T-helper 1 cell treated with Interleukin-12 subunit alpha and Interleukin-12 subunit beta and Interleukin-4 antibody, amounts not matched to agents 30 μg/mL and 1 μg/mL, for 36 hours (primary cell): ENCODE measurements at regions not wholly inside any gene's neighbourhood (a gene's known extent, or its start where the extent isn't known, plus 50 kb on each side); places are given as distances from the start of the nearest gene placed in this dataset.

Experiments used
- H3K27ac Mint-ChIP-seq: one replicate; pipeline ENCODE4 v1.8.0; 2021; ENCODE audit warnings: mild to moderate bottlenecking, mixed read lengths
- H3K27me3 Mint-ChIP-seq: one replicate; pipeline ENCODE4 v1.8.0; 2021; ENCODE audit warnings: low read depth, mixed read lengths
- H3K36me3 Mint-ChIP-seq: one replicate; pipeline ENCODE4 v1.8.0; 2021; ENCODE audit warnings: low read depth, mixed read lengths
- H3K4me1 Mint-ChIP-seq: one replicate; pipeline ENCODE4 v1.8.0; 2021; ENCODE audit warnings: low read depth, mixed read lengths
- H3K4me3 Mint-ChIP-seq: one replicate; pipeline ENCODE4 v1.8.0; 2021; ENCODE audit warnings: mild to moderate bottlenecking, moderate library complexity, mixed read lengths
- H3K9me3 Mint-ChIP-seq: one replicate; pipeline ENCODE4 v1.8.0; 2021; ENCODE audit warnings: mixed read lengths

DNA sequence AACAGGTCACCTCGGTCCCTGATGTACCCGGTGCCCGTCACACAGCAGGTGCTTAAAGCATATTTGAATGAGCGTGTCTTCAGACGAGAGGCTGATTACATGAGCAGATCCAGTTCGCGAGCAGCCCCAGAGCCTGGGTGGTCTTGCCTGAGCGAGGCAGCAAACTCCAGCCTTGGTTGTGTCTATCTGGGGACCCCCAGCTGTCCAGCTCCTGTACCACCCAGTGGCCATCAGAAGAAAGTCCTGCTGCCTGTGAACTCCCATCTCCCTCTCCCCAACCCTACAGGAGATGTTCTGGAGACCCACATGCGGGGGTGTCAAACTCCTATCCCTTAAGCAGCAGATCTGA is 174.2 kb downstream of the PHETA1 start:
- H3K4me1 Mint-ChIP-seq = no peaks in the 10 kb centered on the region
- no peaks in the 10 kb centered on the region for H3K36me3 Mint-ChIP-seq
- no peaks in the 10 kb centered on the region for H3K9me3 Mint-ChIP-seq
- no peak overlapping the region for H3K27ac Mint-ChIP-seq
- H3K4me3 Mint-ChIP-seq = no peak overlapping the region
- H3K27me3 Mint-ChIP-seq = peaks cover 6% of the 10 kb centered on the region

DNA sequence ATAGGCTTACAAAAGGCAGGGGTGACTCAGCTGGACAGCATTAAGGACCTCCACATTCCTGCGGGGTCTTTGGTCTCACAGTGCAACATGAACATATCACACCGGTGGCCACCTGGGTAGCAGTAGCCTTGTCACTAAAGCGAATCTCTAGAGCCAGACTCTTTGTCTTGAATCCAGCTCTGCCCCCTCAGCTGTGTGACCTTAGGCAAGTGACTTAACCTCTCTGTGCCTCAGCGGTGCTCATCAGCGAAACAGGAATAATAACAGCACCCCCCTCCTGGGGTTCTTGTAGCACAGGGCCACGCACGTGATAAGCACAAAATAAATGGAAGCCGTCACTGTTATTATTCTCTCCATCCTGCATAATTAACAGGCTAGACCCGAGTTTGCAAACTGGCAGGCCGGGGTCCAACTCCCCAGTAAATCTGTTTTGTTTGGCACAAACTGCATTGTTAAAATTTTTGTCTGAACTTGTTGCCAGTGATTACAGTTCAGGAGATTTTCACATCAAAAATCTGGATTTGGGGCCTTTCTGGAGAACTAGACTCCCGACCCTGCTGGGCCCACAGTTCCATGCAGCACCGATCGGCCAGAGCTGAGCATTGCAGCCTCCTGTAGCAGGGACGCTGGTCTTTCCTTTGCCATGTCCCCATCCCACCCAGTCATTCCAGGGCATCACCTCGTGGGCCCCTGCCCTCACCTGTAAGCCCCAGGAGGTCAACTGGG is 174.8 kb downstream of the PHETA1 start:
- Mint-ChIP-seq H3K27me3 (peaks cover 6% of the 10 kb centered on the region), H3K9me3 (no peaks in the 10 kb centered on the region), H3K27ac (no peak overlapping the region)

DNA sequence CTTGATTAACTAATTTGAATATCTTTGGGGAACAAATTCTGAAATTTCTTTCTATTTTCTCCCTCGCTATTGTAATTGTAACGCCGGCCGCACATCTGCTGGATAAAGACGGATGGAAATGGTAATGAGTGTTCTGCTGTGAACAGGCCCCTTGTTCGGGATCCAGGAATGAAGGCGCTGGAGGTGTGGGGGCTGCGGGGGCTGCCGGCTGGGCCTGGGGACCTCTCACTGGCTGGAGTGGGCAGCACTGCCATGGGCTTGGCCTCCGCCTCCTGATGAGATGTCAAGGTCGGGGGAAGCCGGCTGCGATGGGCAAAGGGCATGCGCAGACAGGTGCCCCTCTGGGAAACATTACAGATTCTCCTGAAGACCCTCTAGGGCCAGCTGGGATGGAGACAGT is 175.4 kb downstream of the PHETA1 start:
- H3K4me3 Mint-ChIP-seq = no peak overlapping the region
- H3K27me3 Mint-ChIP-seq = peaks cover 6% of the 10 kb centered on the region
- no peaks in the 10 kb centered on the region for H3K4me1 Mint-ChIP-seq
- no peaks in the 10 kb centered on the region for H3K36me3 Mint-ChIP-seq
- H3K27ac Mint-ChIP-seq = no peak overlapping the region
- no peaks in the 10 kb centered on the region for H3K9me3 Mint-ChIP-seq

More for the DNA sequence above, 174.8 kb downstream of the PHETA1 start:
- H3K4me3 Mint-ChIP-seq = no peak overlapping the region
- H3K4me1 Mint-ChIP-seq = no peaks in the 10 kb centered on the region
- no peaks in the 10 kb centered on the region for H3K36me3 Mint-ChIP-seq

DNA sequence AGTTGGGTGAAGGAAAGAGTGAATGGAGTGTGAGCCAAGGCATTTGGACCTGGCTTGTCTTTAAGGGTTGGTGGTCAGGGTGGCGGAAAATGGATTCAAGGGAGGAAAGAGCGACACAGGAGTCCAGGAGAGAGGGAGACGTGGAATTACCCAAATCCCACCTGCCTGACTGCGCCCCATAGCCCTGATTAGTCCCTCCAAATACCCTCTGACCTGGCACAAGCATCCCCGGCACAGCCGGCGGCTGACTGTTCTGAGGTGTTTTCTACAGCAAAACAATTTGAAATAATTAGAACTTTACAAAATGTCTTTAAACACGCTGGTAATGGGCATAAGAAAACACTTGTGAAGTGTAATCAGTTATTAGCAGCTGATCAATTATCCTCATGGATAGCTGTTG is 175.8 kb downstream of the PHETA1 start:
- H3K4me1 Mint-ChIP-seq = no peaks in the 10 kb centered on the region
- H3K36me3 Mint-ChIP-seq = no peaks in the 10 kb centered on the region
- no peak overlapping the region for H3K4me3 Mint-ChIP-seq
- peaks cover 6% of the 10 kb centered on the region for H3K27me3 Mint-ChIP-seq
- H3K9me3 Mint-ChIP-seq = no peaks in the 10 kb centered on the region
- no peak overlapping the region for H3K27ac Mint-ChIP-seq

DNA sequence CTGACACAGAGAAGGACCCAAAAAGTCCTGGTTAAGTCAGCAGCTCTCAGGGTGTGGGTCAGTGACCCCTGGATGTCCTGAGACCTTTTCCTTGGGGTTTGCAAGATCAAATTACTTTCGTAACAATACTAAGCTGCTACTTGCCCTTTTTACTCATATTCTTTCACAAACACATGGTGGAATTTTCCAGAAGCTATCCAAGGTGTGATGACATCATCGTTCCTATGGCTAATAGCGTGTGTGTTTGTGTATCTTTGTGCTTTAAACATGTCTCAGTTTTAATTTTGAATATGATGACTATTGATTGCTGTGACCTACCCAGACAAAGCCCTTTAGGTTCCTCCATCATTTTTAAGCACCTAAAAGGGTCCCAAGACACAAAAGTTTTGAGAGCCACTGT is 176.2 kb downstream of the PHETA1 start:
- no peak overlapping the region for H3K27ac Mint-ChIP-seq
- no peaks in the 10 kb centered on the region for H3K4me1 Mint-ChIP-seq
- no peaks in the 10 kb centered on the region for H3K36me3 Mint-ChIP-seq
- H3K4me3 Mint-ChIP-seq = no peak overlapping the region
- H3K27me3 Mint-ChIP-seq = peaks cover 6% of the 10 kb centered on the region
- no peaks in the 10 kb centered on the region for H3K9me3 Mint-ChIP-seq

DNA sequence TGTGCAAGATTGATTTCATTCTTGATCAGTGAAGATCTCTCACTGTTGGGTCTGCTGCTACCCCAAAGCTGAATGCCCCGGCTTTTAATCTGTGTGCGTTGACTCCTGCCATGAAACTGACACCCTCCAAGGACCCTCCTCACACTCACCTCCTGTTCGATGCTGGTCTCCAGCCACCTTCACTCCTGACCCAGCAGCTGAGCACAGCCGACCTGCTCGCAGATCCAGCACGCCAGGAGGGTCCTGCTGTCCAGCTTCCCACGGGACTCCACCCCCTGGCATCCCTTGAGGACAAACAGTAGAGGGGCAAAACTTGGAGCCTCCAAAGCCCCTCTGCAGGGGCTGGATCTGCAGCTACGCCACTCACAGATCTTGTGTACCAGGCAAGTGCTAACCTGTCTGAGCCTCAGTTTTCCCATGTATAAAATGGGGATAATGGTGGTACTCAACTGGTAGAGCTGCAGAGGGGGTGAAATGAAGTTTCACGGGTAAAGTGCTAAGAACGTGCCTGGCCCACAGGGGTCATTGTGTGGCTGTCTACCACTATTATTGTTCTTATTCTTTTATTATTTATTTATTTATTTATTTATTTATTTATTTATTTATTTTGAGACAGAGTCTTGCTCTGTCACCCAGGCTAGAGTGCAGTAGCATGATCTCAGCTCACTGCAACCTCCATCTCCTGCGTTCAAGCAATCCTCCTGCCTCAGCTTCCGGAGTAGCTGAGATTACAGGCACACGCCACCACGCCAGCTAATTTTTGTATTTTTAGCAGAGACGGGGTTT is 178.0 kb downstream of the PHETA1 start:
- Mint-ChIP-seq H3K4me1 (no peaks in the 10 kb centered on the region), H3K4me3 (no peak overlapping the region), H3K9me3 (no peaks in the 10 kb centered on the region), H3K27me3 (no peaks in the 10 kb centered on the region), H3K36me3 (no peaks in the 10 kb centered on the region), H3K27ac (no peak overlapping the region)

DNA sequence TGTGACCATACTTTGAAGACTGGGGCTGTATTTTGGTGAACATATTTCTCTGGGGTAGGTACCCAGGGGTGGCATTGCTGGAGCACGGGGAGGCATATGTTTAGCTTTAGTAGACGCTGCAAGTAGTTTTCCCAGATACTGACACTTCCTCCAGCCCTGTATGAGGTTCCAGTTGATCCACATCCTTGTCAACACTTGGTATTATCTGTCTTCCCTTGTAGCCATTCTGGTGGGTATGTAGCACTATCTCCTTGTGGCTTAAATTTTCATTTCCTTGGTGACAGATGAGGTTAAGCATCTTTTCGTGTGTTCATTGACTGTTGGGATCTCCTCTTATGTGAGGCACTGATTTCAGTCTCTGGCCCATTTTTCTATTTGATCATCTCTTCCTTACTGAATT is 179.1 kb downstream of the PHETA1 start:
- no peaks in the 10 kb centered on the region for H3K9me3 Mint-ChIP-seq
- H3K36me3 Mint-ChIP-seq = no peaks in the 10 kb centered on the region
- no peaks in the 10 kb centered on the region for H3K27me3 Mint-ChIP-seq
- no peak overlapping the region for H3K4me3 Mint-ChIP-seq
- H3K27ac Mint-ChIP-seq = no peak overlapping the region
- H3K4me1 Mint-ChIP-seq = no peaks in the 10 kb centered on the region

DNA sequence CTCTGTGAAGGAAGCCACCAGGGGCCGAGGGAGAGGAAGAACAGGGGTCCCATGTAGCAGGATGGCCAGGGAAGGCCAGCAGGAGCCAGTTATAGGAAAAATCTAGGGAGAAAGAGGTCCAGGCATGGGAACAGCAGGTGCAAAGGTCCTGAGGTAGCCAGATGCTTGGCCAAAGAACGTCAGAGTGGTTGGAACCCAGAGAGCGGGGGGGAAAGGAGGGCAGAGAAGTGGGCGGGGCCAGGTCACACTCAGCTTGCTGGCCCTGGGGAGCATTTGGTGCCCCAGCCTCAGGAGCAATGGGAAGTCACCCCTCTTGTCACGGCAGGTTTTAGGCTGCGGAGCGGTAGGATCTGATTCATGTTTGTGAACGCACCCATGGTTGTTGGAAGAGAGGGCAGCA is 180.5 kb downstream of the PHETA1 start:
- no peak overlapping the region for H3K4me3 Mint-ChIP-seq
- no peaks in the 10 kb centered on the region for H3K9me3 Mint-ChIP-seq
- no peaks in the 10 kb centered on the region for H3K36me3 Mint-ChIP-seq
- H3K27ac Mint-ChIP-seq = no peak overlapping the region
- H3K27me3 Mint-ChIP-seq = no peaks in the 10 kb centered on the region
- no peaks in the 10 kb centered on the region for H3K4me1 Mint-ChIP-seq

DNA sequence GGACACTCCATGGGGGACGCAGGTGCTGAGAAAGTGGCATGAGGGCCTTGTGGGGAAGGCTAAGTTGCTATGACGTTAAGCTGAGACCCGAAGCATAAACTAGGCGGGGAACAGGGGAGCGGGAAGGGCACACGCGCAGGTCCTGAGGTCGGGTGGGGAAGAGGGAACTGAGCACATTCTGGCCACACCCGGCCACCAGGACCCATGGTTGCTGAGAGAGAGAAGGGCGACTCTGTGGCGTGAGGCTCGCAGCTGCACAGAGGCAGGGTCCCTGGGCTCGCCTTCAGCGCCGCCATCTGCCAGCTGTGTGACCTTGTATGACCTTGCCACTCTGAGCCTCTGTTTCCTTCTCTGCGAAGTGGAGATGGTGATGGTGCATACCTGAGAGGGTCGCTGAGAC is 182.5 kb downstream of the PHETA1 start:
- H3K27me3 Mint-ChIP-seq = peaks cover 8% of the 10 kb centered on the region
- no peaks in the 10 kb centered on the region for H3K36me3 Mint-ChIP-seq
- H3K27ac Mint-ChIP-seq = no peak overlapping the region
- H3K4me3 Mint-ChIP-seq = no peak overlapping the region
- no peaks in the 10 kb centered on the region for H3K9me3 Mint-ChIP-seq
- H3K4me1 Mint-ChIP-seq = no peaks in the 10 kb centered on the region

DNA sequence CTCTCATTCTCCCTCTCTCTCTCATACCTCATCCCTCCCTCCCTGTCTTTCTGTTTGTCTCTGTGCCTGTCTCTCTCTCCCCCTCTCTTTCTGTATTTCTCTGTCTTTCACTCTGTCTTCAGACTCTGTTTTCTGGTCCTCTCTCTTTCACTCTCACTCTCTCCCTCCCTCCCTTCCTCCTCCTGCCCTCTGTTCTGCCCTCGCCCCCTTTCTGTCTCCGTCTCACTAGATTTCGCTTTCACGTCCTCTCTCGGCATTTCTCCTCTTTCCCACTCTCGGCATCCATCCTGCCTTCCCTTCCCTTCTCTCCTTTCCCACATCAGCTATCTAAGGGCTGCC is 183.0 kb downstream of the PHETA1 start:
- H3K4me3 Mint-ChIP-seq = no peak overlapping the region
- peaks cover 11% of the 10 kb centered on the region for H3K27me3 Mint-ChIP-seq
- no peaks in the 10 kb centered on the region for H3K36me3 Mint-ChIP-seq
- no peaks in the 10 kb centered on the region for H3K9me3 Mint-ChIP-seq
- H3K4me1 Mint-ChIP-seq = no peaks in the 10 kb centered on the region
- no peak overlapping the region for H3K27ac Mint-ChIP-seq

DNA sequence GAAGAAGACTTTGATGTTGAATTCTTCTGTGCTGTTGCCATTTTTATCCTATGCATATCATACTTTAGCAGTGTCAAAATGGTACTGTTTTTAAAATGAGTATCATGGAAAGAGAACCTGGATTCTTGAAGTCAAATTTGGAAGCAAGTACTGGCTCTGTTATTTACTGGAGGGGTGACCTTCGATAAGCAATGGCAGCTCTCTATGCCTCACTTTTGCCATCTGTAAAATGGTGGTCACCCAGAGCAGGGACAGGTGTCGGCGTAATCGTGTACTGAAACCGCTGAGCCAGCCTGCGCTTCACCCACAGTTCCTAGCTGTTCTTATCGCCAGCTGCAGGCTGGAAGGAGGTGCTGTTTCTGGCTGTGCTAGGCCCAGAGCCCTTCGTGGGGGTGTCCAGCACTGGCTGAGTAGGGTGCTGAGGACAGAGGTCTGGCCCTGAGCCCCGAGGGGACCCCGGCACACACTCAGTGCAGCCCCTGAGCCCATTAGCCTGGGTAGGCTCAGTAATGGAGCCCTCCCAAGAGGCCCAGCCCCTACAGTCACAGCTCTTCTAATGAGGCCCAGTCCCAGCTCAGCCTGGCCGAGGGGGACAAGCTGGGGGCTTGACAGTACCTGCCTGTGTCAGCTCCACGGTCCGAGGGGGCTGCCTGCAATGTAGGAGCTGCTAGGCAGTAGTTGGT is 183.5 kb downstream of the PHETA1 start:
- Mint-ChIP-seq H3K4me3 (no peak overlapping the region), H3K9me3 (no peaks in the 10 kb centered on the region), H3K4me1 (no peaks in the 10 kb centered on the region), H3K27ac (no peak overlapping the region), H3K27me3 (peaks cover 16% of the 10 kb centered on the region), H3K36me3 (no peaks in the 10 kb centered on the region)

DNA sequence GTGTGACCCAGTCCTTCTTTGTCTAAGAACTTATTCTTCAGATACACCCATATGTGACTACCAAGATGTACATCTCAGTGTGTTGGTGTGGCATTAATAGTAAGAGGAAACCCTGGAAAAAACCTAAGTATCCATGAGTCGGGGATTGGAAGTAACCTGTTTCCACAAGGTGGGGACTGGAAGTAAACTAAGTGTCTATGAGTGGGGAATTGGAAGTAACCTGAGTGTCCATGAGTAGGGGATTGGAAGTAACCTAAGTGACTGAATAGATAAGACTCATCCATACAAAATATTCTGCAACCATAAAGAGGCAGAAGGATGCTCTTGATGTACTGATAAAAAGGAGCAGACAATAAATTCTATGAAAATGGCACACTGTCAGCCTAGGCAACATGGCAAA is 184.7 kb downstream of the PHETA1 start:
- Mint-ChIP-seq H3K36me3 (no peaks in the 10 kb centered on the region), H3K4me3 (no peak overlapping the region), H3K27me3 (peaks cover 23% of the 10 kb centered on the region), H3K9me3 (no peaks in the 10 kb centered on the region), H3K27ac (no peak overlapping the region), H3K4me1 (no peaks in the 10 kb centered on the region)

DNA sequence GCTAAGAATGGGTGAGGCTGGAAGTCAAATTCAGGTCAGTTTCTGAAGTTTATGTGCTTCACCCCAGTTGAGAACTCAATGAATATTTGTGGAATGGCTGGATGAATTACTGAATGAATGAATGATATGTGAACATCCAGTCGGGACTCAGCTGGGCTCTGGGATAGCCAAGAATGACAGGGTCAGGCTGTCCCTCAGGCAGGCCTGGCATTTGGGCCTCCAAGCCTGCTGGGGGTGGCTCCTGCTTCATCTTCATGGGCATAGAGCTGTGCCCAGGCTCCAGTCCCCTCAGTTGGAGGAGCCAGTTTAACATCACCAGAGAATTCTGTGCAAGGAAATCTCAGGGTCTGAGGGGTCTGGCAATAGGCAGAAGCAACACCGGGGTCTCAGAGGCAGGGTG is 185.8 kb downstream of the PHETA1 start:
- H3K27me3 Mint-ChIP-seq = peaks cover 24% of the 10 kb centered on the region
- H3K27ac Mint-ChIP-seq = no peak overlapping the region
- H3K9me3 Mint-ChIP-seq = no peaks in the 10 kb centered on the region
- no peaks in the 10 kb centered on the region for H3K36me3 Mint-ChIP-seq
- no peaks in the 10 kb centered on the region for H3K4me1 Mint-ChIP-seq
- H3K4me3 Mint-ChIP-seq = no peak overlapping the region

DNA sequence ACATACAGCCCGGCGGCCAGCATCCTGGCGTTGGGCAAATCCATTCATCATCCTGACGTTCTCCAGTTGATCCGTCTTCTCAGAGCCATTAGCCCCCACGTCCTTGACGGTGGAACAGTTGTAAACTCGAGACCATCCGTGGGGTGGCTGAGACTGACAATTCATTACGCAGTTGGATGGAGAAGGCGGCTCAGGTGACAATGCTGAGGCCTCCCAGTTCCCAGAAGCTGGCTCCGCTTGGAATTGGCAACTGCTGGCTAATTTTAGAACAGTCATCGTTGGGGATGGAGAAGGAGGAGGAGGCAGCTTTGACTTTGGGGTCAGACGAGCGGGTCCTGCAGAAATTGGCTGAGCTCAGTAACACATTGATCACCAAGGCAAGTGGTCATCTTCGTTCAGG is 186.5 kb downstream of the PHETA1 start:
- H3K9me3 Mint-ChIP-seq = no peaks in the 10 kb centered on the region
- H3K27me3 Mint-ChIP-seq = peaks cover 24% of the 10 kb centered on the region
- H3K27ac Mint-ChIP-seq = no peak overlapping the region
- no peaks in the 10 kb centered on the region for H3K36me3 Mint-ChIP-seq
- no peak overlapping the region for H3K4me3 Mint-ChIP-seq
- no peaks in the 10 kb centered on the region for H3K4me1 Mint-ChIP-seq

DNA sequence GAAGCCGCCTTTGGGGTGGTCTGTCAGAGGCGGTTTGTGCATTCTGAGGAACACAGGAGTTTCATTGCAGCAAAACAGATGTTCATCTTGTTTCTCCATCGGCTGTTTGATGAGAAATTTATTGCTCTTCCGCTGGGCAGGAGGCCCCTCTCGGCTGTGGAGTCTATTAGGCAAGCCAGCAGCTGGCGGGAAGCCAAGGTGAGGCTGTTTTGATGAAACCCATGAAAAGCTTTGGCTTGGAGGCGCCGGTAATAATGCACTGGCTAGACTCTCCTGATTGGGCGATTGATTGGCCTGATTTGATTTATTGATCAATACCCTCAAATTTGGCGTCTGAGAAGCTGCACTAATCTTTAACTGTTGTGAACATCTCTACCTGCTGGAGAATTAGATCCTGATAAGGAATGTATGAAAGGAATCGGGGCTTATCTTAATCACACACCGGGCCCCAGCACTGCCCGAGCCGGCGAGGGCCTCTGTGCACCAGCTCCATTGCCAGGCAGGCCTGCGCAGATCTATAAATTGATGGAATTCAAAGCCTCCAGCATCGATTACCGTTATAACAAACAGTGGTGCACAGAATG is 187.7 kb downstream of the PHETA1 start:
- H3K27ac Mint-ChIP-seq = no peak overlapping the region
- H3K9me3 Mint-ChIP-seq = no peaks in the 10 kb centered on the region
- no peak overlapping the region for H3K4me3 Mint-ChIP-seq
- no peaks in the 10 kb centered on the region for H3K4me1 Mint-ChIP-seq
- H3K27me3 Mint-ChIP-seq = peaks cover 24% of the 10 kb centered on the region
- H3K36me3 Mint-ChIP-seq = no peaks in the 10 kb centered on the region
